Endodermal cell (in vitro differentiated cells): ENCODE measurements at regions not wholly inside any gene's neighbourhood (a gene's known extent, or its start where the extent isn't known, plus 50 kb on each side); places are given as distances from the start of the nearest gene placed in this dataset.
"Not testable (repeated sequence)": the region's sequence is repeated elsewhere in the genome, so short reads cannot be mapped to it uniquely, and the experiment has no call there.

Experiments
- DNase-seq: peaks from one replicate; pipeline ENCODE4 v3.0.0-alpha.2; 2017
- H3K27ac ChIP-seq: 2 replicates; pipeline ENCODE4 v1.5.1; 2013; ENCODE audit warnings: mild to moderate bottlenecking, low read depth, low read length, moderate library complexity
- H3K27me3 ChIP-seq: 2 replicates; pipeline ENCODE4 v1.6.1; 2013; ENCODE audit warnings: mild to moderate bottlenecking, low read length, moderate library complexity; ENCODE audit not compliant: insufficient read depth, control insufficient read depth, poor library complexity, severe bottlenecking
- H3K36me3 ChIP-seq: 2 replicates; pipeline ENCODE4 v1.7.0; 2013; ENCODE audit warnings: mild to moderate bottlenecking, low read length, moderate library complexity; ENCODE audit not compliant: control insufficient read depth, insufficient read depth
- H3K4me1 ChIP-seq: one replicate; pipeline ENCODE4 v1.7.0; 2013; ENCODE audit warnings: low read length; ENCODE audit not compliant: control insufficient read depth, insufficient read depth
- H3K4me3 ChIP-seq: 2 replicates; pipeline ENCODE4 v1.5.1; 2013; ENCODE audit warnings: mild to moderate bottlenecking, low read length, moderate library complexity
- H3K9ac ChIP-seq: 2 replicates; pipeline ENCODE4 v1.6.1; 2013; ENCODE audit warnings: mild to moderate bottlenecking, low read length, moderate library complexity; ENCODE audit not compliant: poor library complexity, severe bottlenecking; ENCODE audit errors: extremely low read depth
- H3K9me3 ChIP-seq: 2 replicates; pipeline ENCODE4 v1.6.1; 2013; ENCODE audit warnings: mild to moderate bottlenecking, low read length, moderate library complexity; ENCODE audit not compliant: control insufficient read depth
- H3K27ac Mint-ChIP-seq: 2 replicates; pipeline ENCODE4 v1.8.0; 2020; ENCODE audit warnings: mixed read lengths
- H3K27me3 Mint-ChIP-seq: 2 replicates; pipeline ENCODE4 v1.8.0; 2021; ENCODE audit warnings: mild to moderate bottlenecking, mixed read lengths; ENCODE audit not compliant: insufficient read depth
- H3K36me3 Mint-ChIP-seq: 2 replicates; pipeline ENCODE4 v1.8.0; 2020; ENCODE audit warnings: low read depth, mixed read lengths
- H3K4me1 Mint-ChIP-seq: 2 replicates; pipeline ENCODE4 v1.8.0; 2020; ENCODE audit warnings: mixed read lengths
- H3K4me3 Mint-ChIP-seq: 2 replicates; pipeline ENCODE4 v1.8.0; 2020; ENCODE audit warnings: mild to moderate bottlenecking, moderate library complexity, mixed read lengths
- H3K9me3 Mint-ChIP-seq: 2 replicates; pipeline ENCODE4 v1.8.0; 2020; ENCODE audit warnings: mild to moderate bottlenecking, mixed read lengths
- CTCF ChIP-seq: fragments of 200-600 bp; sonication (generic); conservative IDR thresholded peaks from 2 replicates; pipeline ENCODE4 v1.5.0; 2021; ENCODE audit warnings: antibody characterized with exemption, mild to moderate bottlenecking
- whole genome bisulfite sequencing, 2 experiments: methylation state at CpG; one replicate each; pipeline versions ENCODE4 v1.1.5 to v1.1.7; 2013; ENCODE audit warnings: missing lambda C conversion rate in 2 of 2, mixed read lengths in 1 of 2; ENCODE audit not compliant: insufficient coverage in 1 of 2, insufficient read length in 1 of 2; 5-methylcytosine and 5-hydroxymethylcytosine counted together

GRCh38 chr2:183542606-183543005, 418.4 kb downstream of the NUP35 start:
- Mint-ChIP-seq H3K27ac (no peak overlapping the region), H3K9me3 (peaks cover 26% of the 10 kb centered on the region), H3K36me3 (peaks cover 8% of the 10 kb centered on the region), H3K4me3 (no peak overlapping the region), H3K27me3 (no peaks in the 10 kb centered on the region), H3K4me1 (peaks cover 7% of the 10 kb centered on the region)
- no peaks in the 10 kb centered on the region for H3K36me3 ChIP-seq
- peaks cover 2% of the 10 kb centered on the region for H3K9me3 ChIP-seq
- no peaks in the 10 kb centered on the region for H3K27me3 ChIP-seq
- TF ChIP-seq CTCF: no peak
- H3K27ac ChIP-seq: no peak overlapping the region
- no peak overlapping the region for H3K4me3 ChIP-seq
- DNase-seq: no peak
- H3K9ac ChIP-seq: no peak overlapping the region
- WGBS, 2 experiments: 91 to 100% methylated on average over 1 to 2 of the region's 3 CpGs
- H3K4me1 ChIP-seq: no peaks in the 10 kb centered on the region

GRCh38 chr2:183543222-183543621, 419.0 kb downstream of the NUP35 start:
- H3K9ac ChIP-seq: no peak overlapping the region
- H3K36me3 Mint-ChIP-seq: peaks cover 8% of the 10 kb centered on the region
- H3K4me1 Mint-ChIP-seq: peaks cover 7% of the 10 kb centered on the region
- H3K27me3 ChIP-seq: no peaks in the 10 kb centered on the region
- 93 to 96% methylated on average over 5 of the region's 5 CpGs for WGBS, 2 experiments
- no peak overlapping the region for H3K4me3 Mint-ChIP-seq
- no peak for TF ChIP-seq CTCF
- H3K9me3 Mint-ChIP-seq: peaks cover 31% of the 10 kb centered on the region
- no peaks in the 10 kb centered on the region for H3K27me3 Mint-ChIP-seq
- H3K36me3 ChIP-seq: no peaks in the 10 kb centered on the region
- peaks cover 4% of the 10 kb centered on the region for H3K9me3 ChIP-seq
- H3K27ac ChIP-seq: no peak overlapping the region
- H3K4me3 ChIP-seq: no peak overlapping the region
- no peaks in the 10 kb centered on the region for H3K4me1 ChIP-seq
- H3K27ac Mint-ChIP-seq: no peak overlapping the region
- DNase-seq: no peak

- Mint-ChIP-seq H3K9me3 (peaks cover 32% of the 10 kb centered on the region), H3K27ac (no peak overlapping the region), H3K27me3 (no peaks in the 10 kb centered on the region), H3K4me3 (no peak overlapping the region), H3K36me3 (peaks cover 8% of the 10 kb centered on the region), H3K4me1 (peaks cover 1% of the 10 kb centered on the region)
- WGBS, 2 experiments: 63 to 80% methylated on average over 3 to 7 of the region's 7 CpGs
- DNase-seq: no peak
- Histone ChIP-seq H3K4me1 (no peaks in the 10 kb centered on the region), H3K36me3 (no peaks in the 10 kb centered on the region), H3K27ac (no peak overlapping the region), H3K9ac (no peak overlapping the region), H3K4me3 (no peak overlapping the region), H3K9me3 (peaks cover 4% of the 10 kb centered on the region), H3K27me3 (no peaks in the 10 kb centered on the region)
- no peak for TF ChIP-seq CTCF
Measured at GRCh38 chr2:183543731-183544130, 419.5 kb downstream of the NUP35 start.

- not testable (repeated sequence) for H3K27ac Mint-ChIP-seq, H3K27me3 Mint-ChIP-seq, H3K27me3 ChIP-seq, H3K4me3 Mint-ChIP-seq, H3K4me1 Mint-ChIP-seq, H3K9me3 ChIP-seq, H3K36me3 Mint-ChIP-seq, H3K9ac ChIP-seq, H3K4me3 ChIP-seq, H3K4me1 ChIP-seq, DNase-seq, H3K36me3 ChIP-seq, H3K27ac ChIP-seq
- 86 to 100% methylated on average over 3 to 21 of the region's 21 CpGs for WGBS, 2 experiments
- H3K9me3 Mint-ChIP-seq: peaks cover 49% of the 10 kb centered on the region
Measured at GRCh38 chr2:183546560-183547350, 422.5 kb downstream of the NUP35 start.
